GM20431 (cell line): ENCODE measurements at regions not wholly inside any gene's neighbourhood (a gene's known extent, or its start where the extent isn't known, plus 50 kb on each side); places are given as distances from the start of the nearest gene placed in this dataset.

ENCODE experiments used
- in situ Hi-C: fragments of 300-500 bp; cut with MseI, MboI; formaldehyde crosslinking; loops from one replicate; pipeline ENCODE4 v1.15.0; 2020; ENCODE audit warnings: low sequenced_read_pairs; ENCODE audit not compliant: unreplicated experiment

DNA sequence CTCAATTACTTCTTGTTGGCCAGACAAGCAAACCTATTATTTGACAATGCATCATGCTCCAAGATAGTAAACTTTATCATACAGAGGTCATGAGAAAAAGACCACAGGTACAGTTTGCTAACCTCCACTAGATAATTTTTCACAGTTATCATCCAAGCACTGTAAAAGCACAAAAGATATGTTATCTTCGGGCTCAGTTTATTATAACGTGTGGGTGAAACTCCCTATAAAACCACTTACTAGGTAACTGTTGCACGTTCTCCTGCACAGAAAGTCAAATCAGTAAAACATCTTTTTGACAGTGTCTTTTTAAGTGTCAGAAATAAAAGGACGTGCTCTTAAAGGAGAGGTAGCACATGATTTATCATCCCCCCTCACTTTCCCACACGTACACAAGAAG is 94.7 kb upstream of the BCL11A start:
- in situ Hi-C loops, result loop anchor here (25.0 kb wide), 1 partner anchor 1886 kb away; no protein-coding TSS in a partner anchor

DNA sequence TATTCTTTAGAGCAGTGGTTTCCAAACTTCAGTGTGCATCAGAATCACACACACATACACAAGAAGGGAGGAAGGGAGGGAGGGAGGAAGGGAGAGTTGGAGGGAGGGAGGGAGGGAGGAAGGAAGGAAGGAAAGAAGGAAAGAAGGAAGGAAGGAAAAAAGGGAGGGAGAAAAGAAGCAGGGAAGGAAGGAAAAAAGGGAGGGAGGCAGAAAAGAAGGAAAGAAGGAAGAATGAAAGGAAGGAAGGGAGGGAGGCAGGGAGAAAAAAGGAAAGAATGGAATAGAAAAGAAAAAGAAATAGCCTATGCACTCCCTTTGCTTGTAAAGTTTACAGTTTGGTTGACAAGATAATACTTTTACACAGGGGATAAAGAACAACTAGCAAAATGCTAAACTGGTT is 96.3 kb upstream of the BCL11A start:
- in situ Hi-C loops, result loop anchor here (25.0 kb wide), 1 partner anchor 1887 kb away; no protein-coding TSS in a partner anchor

DNA sequence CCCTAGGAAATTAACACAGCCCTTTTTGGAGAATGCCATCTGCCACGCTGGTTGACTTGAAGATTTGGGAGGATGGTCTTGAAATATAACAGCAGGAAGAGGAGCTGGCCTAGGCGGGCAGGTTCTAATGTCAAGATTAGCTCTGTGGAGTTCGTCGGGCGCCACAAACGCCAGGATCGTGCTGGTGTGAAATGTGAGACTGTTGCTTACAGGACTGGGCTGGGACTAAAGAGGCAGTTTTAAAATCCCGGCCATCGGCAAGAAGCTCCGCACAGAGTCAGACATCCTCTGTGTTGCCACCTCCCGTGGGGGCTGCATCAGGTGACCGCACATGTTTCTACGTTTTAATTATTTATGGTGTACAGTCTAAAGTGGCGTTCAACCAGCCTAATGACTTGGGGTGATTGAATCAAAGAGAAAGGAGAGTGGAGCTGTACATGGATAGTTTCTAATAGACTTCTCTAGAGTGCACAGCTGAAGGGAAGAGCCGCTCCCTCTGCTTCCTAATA is 99.4 kb upstream of the BCL11A start:
- in situ Hi-C loops, result no loop called here

DNA sequence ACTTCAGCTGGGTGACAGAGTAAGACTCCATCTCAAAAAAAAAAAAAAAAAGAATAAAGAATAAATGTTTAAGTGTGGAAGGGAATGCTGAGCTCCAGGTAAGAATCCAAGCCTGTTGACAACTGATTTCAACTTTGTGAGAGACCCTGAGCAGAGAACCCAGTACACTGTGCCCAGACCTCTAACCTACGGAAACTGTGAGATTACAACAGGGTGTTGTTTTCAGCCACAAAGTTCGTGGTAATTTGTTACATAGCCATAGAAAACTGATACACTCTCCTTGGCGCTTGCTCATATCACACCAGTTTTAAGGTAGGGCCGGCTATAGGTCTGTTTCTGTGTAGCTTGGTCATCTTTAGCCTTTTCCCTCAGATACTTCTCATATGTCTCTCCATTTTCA is 98.4 kb upstream of the PAPOLG start:
- in situ Hi-C loops, result no loop called here

DNA sequence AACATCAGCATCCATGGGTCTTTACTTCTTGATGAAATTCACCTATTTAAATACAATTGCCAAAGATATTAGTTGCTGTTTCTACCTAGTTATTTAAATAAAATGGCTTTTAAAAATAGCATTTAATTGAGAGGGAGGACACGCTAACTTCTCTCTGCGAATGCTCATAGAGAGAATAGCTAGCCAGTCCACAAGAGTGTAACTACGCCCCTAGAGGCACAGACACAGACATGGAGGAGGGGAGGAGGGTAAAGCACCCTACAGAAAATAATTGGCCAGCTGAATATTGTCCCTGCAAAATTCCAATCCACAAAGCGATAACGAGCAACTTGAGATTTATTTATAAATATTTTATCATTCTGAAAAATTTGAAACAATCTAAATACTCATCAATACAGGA is 97.0 kb upstream of the PAPOLG start:
- in situ Hi-C loops, result no loop called here

DNA sequence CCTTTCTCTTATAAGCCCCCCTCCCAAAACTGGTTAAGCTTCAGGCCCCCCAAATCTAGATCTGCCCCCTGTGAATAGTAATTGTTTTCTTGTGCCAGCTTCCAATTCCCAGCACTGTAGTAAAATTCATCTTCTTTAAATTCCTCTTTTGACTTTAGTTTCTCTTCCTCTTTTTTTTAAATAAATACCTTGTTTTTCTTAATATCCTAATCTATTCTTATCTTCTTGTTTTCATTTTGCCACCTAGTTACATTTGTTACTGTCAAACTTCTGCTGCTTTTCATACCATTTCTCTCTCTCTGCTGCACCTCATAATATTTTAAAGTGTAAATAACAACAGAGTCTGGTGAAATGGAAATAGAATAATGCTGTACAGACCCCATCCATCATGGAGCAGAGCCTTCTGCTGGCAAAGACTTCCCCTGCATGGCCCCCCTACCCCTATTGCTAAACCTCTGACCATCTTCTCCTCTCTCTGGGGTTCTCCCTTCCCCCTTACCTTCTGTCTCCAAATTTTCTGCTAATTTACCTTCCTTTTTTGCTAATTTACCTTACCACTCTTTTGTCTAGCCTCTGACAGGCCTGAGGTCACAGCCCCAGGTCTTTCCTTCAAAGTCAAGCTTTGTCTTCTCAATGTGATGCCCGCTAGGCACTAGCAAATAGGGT is 94.9 kb upstream of the PAPOLG start:
- in situ Hi-C loops, result no loop called here

DNA sequence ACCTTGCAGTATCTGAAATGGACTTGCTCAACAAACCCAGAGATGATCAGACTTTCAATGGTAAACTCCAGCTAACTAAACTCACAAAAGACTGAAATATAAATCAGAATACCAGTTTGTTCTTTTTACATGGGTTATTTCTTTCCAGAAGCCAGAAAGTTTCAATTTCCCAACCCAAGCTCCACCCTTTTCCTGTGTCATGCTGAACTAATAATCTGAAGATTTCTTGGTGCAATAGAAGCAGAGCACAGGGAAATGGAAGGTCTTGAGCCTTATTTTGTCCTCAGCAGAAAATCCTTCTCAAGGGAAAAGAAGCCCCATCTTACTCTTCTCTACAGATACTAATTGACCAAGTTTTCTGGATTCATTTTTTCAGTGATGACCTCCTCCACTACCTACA is 93.3 kb upstream of the PAPOLG start:
- in situ Hi-C loops, result no loop called here

DNA sequence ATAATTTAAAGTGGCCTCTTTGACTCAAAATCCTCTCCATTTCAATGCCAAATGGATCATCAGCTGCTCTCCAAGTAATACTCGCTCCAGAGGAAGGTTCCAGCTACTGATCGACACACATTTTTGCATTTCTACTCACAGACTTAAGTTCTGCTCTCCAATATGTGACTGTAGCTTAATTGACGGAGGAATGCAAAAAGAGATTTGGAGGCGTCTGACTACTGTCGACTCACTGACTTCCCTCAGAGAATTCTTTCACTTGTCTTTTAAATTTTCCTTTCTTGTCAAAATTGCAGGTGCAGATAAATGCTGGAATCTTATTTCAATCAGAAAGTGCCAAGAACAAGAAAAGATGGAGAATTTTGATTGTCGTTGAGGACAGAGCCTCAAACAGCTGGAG is 84.1 kb upstream of the PAPOLG start:
- in situ Hi-C loops, result no loop called here

DNA sequence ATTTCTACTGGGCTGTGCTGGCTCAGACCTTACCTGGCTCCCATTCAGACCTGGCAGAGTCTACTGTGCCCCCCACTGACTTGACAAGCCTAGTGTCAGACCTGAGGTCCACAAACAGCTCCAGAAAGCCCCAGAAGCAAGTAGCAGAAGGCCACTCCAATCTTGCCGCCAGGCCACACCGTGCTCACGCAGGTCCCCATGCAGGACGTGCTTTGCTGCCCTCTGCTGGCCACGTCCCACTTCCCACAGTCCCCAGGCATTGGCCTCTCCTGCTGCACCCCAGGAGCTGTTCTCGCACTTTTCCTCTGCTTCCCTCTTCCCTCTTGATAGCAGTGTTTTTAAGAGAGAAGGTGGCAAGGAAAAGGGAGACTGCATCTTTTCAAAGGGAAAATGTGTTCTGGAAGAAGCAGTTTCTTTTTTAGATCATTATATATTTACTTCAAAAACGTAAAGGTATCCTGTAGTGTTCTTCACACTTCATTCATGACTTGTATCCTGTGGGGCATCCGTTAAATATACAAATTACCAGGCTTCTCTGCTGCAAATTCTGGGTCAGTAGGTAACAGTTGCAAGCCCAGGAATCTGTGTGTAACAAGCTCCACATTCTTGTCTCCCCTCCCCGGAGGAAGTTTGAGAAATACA is 81.4 kb upstream of the PAPOLG start:
- in situ Hi-C loops, result no loop called here

DNA sequence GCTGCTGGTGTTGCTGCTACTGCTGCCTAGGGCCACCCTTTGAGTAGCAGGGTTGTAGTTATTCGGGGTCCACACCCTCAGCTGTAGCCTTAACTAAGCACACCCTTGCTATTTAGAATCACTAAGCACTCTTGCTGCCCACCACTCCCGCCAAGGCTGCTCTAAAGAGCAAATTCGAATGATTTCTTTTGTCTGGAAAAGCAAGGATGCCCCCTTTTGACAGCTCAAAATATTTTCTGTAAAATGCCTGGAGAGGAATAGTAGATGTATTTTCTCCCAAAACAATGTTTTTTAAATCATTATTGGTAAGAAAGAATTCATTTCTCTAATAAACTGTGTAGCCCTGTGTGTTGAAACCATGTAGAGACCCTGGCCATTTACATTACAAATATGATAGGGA is 80.8 kb upstream of the PAPOLG start:
- in situ Hi-C loops, result no loop called here

DNA sequence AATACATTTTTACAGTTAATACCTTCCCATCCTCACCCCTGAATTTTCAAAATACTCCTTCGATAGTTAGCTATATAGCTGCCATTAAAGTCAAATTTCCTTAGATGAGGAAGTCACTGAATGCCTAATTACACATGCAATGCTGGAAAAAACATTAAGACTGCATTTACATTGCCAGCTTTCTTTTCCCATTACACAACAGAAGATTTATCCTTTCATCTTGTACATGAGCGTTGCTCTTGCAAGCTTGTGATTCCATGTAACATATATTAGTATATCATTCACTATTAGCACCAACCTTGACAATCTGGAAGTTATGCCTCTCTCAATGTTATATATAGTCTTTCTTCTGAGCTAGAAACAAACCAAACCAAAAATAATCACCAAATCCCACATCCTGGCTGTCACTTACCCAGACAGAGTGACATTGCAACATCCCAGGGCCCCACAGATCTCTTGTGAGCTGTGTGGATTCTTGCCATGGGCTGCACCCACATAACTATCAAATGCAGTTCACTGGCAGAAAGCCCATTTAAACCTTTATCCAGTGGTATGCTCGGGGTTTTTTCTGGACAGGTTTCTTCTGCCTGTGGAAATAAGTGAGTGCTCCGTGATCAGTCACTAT is 79.2 kb upstream of the PAPOLG start:
- in situ Hi-C loops, result no loop called here

DNA sequence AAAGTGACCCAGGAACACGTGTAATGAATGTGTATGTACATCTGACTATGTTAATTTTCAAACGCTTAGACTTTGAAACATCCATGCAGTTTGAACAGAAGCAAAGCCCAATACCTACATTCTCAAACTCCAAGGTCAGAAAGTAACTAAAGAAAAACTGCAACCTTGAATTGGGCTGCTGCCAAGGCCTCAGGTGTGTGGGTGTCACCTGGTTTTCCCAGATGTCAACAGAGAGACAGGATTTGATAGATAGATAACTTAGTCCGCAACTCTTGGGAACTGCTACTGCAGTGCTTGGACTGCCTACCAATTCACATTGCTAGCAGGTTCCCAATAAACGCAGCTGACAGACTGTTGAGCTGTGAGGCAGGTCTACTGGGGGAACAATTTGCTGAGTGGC is 78.7 kb upstream of the PAPOLG start:
- in situ Hi-C loops, result no loop called here

DNA sequence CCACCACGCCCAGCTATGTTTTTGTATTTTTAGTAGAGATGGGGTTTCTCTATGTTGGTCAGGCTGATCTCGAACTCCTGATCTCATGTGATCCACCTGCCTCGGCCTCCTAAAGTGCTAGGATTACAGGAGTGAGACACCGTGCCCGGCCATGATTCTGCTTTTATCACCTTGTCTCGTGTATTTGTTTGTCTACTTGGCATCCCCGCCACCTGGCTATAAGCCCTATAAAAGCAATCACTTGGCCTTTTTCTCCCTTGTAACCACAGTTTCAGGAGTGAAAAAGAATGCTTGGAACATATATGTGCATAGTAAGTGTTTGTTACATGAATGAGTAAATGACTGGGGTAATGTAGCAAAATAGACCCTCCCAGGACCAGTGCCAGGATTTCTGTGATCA is 77.5 kb upstream of the PAPOLG start:
- in situ Hi-C loops, result no loop called here

DNA sequence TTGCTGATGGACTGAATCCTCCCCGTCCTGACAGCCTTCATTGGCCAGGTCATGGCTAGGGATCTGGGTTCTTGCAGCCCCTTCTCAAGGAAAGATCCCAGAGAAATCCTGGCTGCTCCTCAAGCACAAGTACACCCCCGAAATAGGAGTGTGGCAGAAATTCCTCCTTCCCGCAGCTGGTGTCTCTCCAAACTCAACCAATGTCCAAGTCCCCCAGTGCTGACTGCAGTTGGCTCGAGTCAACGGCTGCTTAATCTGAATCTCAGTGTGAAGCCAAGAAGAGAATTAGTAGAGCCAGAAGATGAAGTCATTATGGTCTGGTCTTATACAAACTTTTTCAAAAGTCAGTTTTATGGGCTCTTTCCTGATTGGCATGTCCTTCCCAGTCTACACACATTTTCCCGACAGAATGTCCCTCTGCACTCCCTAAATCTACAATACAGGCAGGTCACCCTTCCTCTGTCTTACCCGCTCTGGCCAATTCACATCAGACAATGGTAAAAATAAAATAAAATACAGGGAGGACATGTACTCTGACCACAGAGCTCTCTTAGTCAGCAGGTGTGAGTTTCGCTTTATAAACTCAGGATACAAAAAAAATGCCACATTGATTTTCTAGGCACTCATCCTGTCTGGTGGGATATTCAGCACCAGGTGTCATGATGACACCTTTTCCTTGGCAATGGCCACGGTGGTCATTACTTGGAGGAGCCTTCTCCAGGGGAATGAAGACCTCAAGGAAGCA is 76.9 kb upstream of the PAPOLG start:
- in situ Hi-C loops, result no loop called here

DNA sequence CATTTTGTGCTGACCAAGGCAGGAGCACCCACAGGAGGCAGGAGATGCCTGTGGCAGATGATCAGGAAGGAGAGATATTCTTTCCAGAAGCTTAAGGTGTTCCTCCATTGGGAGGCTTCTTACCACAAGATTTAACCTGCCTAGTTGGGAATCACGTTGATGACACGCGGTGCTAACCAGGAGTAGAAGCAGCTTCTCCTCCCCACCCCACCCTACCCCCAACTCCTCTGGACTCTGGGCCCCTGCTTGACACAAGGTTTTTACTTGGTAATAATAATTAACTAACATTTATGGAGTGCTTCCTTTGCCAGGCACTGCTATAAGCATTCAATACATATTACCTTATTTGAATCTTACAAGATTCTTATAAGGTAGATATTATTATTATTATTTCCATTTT is 62.5 kb upstream of the PAPOLG start:
- in situ Hi-C loops, result no loop called here

DNA sequence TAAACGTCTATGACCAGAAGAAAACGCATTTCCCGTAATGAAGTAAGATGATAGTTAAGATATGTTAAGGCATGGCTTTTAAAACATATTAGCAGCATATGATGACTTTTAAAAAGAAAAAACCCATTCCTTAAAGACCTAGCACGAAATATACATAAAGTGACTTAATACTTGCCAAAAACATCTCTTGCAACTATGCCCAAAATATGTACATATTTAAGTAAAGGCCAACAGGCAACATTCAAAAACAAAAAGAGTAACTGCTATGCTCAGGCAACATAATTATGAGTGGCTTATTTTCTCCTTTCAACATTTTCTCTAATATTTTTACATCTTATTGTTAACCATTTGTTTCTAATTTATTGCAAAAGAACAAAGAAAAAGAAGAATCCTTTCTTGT is 60.3 kb upstream of the PAPOLG start:
- in situ Hi-C loops, result no loop called here

DNA sequence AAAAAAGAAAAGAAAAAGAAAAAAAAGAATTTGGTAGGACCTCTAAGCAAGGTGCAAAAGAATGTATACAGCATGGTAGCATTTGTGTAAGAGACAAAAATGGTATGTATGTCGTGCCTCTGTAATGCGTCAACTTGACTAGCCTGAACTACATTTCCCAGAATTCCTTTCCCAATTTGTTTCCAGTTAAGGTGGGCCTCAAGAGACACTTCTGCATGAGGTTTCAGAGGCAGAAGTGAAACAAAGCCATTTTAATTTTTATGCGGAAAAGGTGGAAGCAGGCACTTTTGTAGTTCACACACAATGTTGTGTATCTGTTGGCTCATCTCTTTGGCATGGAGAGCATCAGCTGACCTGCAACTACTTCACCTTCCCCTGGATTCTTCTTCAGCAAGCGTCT is 56.5 kb upstream of the PAPOLG start:
- in situ Hi-C loops, result no loop called here

DNA sequence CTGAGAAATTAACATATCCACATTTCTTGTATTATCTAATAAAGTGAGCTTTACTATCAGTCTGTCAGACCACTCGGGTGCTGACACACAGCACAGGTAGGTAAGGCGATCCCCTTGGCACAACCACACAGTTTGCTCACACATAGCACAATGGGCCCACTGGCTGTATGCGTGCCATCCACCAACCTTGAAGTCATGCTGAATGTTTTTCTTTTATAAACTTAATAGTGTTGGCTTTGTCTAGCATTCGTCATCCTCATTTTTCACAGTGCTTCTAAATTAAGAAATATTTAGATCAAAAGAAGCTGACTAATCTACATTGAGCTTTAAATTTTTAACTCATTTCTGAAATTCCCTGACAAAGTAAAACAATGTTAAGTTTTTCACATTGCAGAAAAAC is 50.0 kb upstream of the PAPOLG start:
- in situ Hi-C loops, result no loop called here
